ENCODE measurements at regions not wholly inside any gene's neighbourhood (a gene's known extent, or its start where the extent isn't known, plus 50 kb on each side); places are given as distances from the start of the nearest gene placed in this dataset.
"Not testable (repeated sequence)": the region's sequence is repeated elsewhere in the genome, so short reads cannot be mapped to it uniquely, and the experiment has no call there.

DNA sequence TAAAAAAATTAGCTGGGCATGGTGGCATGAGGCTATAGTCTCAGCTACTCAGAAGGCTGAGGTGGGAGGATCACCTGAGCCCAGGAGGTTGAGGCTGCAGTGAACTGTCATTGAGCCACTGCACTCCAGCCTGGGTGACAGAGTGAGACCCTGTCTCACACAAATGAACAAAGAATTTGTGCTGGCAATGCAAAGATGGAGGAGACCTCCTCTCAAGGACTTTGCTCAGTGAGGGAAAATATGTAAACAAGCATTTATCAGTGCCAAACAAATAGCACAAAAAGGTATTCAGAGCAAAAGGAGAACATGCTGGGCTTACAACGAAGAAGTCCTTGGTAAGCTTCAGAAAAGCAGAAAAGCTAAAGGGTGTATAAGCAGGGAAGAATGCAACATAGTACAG is 113.1 kb upstream of the UMPS start:
- no peak for DNase-seq

DNA sequence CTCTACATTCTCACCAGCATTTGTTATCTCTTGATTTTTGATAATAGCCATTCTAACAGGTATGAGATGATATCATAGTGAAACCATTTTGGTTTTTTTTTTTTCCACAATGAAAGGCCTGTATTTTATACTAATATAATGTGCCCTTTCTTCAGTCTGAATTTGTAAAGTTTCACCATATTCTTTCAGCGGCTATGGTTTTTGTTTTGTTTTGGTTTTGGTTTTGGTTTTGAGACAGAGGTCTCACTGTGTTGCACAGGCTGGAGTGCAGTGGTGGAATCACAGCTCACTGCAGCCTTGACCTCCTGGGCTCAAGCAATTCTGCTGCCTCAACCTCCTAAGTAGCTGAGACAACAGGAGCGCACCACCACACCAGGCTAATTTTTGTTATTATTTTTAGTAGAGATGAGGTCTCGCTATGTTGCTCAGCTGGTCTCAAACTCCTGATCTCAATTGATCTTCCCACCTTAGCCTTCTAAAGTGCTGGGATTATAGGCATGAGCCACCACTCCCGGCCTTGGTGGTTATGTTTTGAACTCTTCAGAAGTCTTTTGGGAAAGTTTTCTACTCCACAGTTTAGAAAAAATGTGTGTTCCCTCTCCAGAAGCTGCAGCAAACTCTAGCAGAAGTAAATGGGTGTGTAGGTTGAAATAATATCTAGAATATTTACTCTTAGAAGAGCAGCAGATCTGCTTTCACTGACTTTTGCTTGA is 110.2 kb upstream of the UMPS start:
- DNase-seq = no peak

DNA sequence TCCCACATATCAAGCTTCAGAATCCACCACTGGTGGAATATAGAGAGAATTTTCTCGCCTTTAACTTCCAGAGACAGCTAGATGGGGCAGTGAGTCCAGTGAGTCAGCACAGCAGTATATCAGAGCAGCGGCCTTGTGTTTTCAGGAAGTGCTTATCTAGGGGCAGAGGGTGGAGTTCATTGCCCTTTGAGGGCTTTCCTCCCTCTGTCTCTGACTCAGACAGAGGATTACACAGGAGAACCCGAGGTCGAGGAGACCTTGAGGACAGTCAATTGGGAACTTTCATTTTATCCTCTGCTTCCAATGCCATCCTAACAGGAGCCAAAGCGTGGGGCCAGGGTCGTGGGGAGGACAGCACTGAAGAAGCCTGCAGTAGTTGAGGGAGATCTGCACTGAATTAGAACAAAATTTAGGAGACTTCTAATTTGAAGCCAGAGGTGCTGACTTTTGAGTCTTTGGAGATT is 109.6 kb upstream of the UMPS start:
- DNase-seq = peak; percentile 37

DNA sequence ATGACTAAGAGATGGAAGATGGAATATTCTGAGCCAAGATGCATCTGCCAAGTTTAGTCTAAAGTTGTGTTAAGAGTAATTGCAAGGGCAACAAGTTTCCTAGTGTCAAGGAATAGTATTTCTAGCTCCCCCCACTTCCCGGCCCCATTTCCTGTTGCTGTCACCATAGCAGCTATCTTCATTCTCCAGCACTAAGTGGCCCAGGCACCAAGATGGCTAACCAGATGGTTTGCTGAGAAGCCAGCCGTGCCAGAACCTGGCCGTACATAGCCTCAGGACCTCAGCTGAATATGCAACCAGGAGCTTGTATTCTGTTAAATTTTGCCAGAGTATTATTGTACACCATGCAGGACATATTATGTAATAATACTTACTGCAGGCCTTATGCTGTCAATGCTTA is 108.8 kb upstream of the UMPS start:
- DNase-seq = no peak

DNA sequence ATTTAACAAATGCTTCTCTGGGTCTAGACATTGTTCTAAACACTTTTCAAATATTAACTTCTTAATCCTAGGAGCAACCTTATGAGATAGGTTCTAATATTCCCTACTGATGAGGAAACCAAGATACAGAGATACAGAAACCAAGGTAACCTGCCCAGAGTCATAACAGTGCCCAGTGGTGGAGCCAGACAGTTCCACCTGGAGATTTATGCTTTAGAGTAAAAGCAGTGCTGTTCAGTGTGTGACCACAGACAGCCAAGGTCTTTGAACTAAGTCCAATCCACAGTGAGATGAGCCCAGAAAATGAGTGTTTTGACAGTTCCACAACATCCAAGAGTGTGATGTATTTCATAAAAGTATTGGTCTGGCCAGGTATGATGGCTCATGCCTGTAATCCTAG is 105.2 kb upstream of the UMPS start:
- DNase-seq = no peak

DNA sequence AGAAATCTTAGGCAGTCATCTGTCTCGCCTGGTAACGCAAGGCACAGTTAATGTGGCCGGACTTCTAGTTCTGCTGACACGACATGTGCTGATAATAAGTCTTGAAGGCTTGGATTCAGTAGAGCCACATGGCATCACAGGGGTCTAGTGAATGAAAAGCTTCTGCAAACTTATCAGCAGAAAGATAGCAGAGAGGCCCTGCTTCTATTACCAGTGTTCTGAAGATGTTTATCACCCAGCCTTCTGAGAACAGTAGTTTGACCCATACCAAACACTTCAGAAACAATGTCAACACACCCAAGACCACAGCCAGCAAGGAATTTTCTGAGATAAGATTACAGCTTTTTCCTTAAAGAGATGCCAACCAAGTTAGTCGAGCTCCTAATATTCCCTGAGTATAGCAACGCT is 102.7 kb upstream of the UMPS start:
- DNase-seq = no peak

DNA sequence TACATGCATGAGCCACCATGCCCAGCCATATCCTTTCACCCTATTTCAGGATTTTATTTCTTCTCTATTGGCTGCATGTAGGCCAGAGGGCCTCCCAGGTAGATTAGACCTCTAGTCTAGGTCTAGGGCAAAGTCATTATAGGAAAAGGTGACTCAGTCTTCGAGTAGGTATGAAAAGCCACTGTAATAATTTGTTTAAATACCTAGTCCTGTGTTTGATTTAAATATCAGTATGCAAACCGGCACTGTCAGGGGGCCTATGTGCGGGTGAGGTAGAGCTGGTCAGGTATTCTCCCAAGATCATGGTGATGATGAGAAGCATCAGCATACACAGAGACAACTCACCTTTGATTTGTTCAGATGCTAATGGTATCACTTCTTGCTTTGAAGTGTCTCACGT is 101.4 kb upstream of the UMPS start:
- DNase-seq = no peak

DNA sequence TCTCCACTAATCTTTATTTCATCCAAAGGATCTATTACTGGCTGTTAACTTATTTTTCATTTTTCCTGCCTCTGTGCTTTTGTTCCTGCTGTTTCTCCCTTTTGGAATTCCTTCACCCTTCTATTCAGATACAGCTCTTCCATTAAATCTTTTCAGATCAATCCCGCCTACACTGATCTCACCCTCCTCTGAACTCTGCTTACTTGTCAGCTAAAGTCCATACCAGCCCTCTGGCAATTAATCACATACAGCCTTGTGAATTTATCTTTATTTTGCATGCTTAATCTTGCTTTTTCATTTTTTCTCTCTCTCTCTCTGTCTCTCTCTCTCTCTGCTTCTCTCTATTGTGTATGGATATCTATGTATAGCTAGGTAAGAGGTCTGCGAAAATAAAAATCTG is 100.8 kb upstream of the UMPS start:
- no peak for DNase-seq

DNA sequence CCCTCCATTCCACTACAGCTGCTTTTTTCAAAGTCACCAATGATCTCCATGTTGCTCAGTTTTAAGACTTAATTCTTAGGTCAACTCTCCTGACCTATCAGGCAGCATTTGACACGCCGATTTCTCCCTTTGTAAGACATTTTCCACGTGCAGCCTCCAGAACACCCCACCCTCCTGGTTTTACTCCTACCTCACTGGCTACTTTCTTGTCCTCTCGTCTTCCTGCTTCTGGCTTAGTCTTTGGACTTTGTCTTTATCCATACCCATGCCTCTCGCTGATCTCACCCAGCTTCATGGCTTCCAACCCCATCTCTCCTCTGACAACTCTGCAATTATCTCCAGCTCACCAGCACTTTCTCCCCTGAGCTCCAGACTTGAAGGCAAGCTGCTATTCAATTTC is 99.3 kb upstream of the UMPS start:
- no peak for DNase-seq

DNA sequence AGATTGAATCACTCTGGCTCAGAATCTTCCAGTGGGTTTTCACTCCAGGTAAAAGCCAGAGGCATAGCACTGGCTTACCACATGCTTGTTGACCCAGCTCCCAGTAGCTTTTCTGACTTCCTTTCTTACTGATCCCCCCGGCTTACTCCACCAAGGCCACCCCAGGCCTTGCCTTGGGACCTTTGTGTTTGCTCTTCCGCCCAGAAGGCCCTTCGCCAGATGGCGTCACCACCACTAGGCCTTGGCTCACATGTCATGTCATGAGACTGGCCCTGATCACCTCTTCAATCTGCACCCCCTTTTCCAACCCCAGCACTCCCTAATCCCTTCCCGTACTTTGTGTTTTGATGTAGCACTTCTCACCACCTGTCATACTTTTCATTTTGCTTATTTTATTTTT is 98.5 kb upstream of the UMPS start:
- DNase-seq = no peak

DNA sequence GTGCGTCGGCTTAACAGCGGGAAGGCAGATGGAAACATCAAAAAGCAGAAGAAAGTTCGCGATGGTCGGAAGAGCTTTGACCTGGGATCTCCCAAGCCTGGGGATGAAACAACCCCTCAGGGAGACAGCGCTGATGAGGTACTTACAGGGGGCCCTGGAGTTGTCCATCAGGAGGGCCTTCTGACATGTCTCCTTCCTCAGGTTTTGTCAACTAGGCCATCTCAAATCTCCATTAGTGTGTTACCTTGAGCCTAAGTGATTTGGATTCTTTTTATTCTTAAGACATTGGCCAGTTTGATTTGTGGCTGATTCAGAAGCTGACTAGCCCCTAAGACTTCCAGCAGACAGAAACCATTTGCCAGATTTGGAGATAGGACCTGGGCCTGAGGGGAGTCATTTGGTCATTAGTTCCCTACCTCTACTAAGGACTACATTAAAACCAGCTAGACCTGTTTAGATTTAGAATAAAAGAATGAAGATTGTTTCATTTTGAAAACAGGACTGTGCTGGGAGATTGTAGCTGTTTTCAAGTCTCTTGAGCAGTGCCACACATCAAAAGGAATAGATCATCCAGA is 97.6 kb upstream of the UMPS start:
- no peak for DNase-seq

DNA sequence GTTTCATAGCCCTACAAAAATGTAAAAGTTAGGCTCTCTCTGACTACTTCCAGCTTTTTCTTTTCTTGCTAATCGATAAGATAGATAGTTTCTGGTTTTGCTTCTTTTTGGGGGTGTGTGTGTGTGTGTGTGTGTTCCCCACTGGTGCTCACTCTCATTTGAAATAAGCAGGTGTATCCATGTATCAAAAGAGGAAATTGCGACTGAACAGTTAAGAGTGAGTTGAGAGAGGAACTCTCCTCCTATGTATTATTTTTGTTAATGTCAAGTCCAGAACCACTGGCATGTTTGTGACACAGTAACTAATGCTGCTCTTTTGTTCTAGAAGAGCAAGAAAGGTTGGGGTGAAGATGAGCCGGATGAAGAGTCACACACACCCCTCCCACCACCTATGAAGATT is 96.7 kb upstream of the UMPS start:
- DNase-seq = no peak

DNA sequence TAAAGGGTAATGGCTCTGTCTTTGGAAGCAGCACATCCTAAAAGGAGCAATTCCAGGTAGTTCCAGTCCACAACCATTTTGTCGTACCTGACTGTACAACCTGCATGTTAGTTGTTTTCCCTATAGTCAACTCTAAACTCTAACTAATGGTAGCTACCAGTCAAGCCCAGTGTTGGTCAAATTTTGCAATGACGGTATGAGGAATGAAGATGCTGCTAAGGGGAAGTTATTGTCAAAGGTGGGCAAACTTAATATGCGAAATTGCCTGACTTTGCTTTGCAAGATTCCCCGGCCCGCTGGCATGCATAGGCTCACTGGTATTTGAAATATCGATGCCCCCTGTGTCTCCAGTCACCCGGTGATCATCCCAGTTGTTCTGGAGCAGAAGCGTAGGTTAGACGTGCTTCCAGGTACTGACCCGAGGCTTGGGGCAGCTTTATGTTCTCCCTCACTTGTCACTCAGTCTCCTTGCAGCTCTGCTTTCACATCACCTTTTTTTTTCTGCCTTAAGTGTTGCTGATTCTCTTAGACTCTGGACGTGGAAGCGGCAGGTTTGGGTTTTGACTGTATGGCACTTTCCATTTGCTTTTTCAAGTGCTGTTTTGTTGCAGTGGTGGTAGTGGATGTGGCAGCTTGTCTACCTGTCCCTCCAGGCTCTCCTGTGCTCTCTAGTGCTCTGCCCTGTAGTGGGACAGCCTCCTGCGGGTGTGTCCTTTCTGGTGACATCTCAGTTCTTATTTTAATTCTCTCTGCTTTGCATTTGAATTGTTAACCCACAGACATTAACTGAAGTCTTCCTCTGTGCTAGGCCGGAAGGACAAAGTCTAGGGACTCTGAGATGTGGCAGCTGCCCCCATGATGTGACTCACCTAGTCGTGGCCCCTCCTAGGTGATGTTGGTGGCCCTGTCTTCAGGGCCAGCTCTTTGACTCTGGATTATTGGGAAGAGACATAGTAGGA is 95.8 kb upstream of the UMPS start:
- no peak for DNase-seq

DNA sequence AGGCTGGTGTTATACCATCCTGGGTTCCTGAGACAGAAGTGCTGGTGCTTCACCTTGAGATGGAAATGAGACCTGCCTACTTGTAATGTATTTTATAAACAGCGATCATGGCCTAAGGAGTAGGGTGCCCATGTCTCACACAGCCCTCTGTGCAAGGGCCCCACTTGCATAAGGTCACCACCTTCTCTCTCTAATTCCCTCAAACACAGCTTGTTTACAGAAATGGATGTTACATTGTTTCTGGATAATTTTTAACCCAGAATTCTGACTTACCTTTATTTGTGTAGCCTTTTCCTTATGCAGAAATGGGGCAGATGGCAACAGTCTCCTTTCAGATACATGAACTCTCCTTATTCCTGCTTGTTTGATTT is 95.1 kb upstream of the UMPS start:
- DNase-seq = no peak

DNA sequence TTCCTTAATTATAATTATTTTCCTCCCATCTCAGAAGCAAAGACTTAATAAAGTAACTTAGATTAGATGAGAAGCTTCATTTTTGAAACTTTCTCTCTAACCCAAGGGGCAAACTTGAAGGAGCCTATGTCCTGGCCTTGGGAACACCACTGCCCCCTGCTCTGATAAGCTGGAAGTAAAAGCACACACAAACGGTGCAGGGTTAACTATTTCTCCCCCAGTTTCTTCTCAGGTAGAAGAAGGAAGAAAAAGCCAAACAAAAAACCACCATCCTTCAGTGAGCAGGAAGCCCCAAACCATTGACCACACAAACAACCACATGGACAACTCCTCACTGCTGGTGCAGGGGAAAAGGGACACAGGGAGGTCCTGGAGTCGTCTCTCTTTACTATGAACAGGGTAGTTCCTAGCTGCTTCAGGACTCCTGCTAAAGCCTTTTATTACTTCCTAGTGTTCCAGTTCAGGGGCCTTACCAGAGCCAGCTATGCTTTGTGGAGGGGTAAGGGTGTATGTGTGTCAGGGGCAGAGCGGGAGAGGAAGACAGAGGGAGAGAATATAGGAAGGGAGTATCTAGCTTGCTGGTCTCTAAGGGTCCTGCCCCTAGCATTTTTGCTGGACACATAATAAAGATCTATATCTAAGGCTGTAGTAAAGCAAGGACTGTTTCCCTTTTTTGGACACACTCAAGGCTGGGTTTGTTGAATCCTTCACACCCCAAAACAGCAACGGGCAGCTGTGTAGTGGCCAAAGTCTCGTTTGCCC is 94.0 kb upstream of the UMPS start:
- no peak for DNase-seq

DNA sequence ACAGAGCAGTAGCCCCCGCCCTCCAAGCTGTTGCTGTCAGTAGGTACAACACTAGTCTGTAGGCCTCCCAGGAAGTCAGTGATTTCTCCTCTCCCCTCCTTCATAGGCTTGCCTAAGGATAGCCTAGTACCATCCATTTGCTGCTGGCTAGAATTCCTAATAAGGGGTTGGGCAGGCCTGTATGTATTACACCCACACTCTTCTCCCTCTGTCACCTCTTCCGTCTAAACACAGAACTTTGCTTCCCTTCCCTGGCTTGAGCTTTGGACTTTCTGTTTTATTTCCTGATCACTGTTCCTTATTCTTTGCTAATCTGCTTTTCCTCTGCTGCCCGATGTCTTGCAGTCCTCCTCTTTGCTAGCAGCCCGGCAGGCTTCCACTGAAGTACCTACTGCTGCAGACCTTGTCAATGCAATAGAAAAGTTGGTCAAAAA is 93.4 kb upstream of the UMPS start:
- no peak for DNase-seq

DNA sequence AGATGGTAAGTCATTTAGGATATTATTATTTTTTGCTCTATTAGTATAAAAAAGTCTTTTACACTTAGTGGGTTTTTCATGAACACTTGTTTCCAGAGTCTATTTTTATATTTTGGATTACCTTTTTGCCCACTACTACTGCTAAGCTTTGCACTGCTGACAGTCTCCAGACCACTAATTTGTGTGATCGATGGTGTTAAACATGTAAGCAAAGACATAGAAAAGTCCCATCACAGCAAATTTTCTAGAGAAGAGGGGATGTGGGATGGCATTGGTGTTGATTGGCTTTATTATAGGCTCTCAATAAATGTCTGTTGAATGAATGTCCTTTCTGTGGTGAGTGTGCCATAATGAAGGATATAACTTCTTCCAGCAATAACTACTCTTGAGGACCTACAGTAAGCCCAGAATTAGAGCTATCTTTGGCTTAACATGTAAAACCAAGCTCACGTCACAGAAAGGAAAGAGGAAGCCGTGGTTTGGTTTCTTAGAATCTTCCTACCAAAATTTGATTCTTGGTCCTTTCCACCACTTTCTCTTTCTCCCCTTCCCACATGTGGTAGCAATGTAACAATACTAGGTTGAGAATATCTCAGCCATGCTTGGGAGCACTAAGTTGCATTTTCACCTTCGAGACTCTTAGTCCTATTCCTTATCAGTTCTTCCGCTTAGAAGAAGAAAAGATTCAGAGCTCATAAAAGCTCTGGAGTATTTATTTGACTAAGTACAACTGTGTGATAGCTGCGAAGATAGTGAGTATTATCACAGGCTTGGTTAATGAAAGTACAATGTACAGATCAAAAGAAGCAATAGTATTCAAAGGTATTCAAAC is 90.6 kb upstream of the UMPS start:
- DNase-seq = no peak

DNA sequence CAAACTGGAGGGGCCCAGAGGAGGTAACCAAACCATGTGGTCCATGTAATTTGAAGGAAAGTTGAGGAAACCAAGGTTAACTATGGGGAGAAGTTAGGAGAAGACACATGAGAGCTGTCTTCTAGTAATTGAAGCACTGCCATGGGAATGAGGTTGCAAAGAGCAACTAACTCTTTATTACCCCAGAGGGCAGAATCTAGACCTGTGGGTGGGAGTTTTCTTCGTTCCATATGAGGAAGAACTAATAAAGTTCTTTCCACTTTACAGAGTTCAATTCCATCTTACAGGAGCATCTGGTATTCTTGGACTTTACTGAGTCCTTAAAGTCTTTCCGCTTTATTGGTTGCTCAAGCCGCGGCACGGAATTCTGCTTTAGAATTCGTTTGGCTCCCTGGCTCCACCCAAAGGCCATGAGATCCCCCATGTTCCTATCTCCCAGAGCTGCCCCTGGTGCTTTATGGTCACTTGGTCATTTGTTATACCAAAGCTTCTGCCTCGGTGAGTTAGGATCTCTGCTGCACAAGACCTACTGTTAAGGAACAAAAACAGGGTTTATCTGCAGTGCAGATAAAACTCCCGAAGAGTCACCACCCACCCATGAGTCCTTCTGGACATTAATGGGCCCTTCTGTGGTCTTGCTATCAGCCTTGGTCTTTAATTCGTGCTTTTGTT is 89.5 kb upstream of the UMPS start:
- DNase-seq = no peak

DNA sequence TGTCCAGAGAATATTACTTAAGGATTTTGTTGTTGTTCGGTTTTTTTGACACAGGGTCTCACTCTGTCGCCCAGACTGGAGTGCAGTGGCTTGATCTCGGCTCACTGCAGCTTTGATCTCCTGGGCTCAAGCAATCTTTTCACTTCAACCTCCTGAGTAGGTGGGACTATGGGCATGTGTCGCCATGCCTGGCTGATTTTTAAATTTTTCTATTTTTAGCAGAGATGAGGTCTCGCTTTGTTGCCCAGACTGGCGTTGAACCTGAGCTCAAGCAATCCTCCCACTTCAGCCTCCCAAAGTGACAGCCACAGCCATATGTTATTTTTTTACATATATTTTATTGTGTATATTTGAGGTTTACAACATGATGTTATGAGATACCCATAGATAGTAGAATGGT is 86.8 kb upstream of the UMPS start:
- DNase-seq = no peak

DNA sequence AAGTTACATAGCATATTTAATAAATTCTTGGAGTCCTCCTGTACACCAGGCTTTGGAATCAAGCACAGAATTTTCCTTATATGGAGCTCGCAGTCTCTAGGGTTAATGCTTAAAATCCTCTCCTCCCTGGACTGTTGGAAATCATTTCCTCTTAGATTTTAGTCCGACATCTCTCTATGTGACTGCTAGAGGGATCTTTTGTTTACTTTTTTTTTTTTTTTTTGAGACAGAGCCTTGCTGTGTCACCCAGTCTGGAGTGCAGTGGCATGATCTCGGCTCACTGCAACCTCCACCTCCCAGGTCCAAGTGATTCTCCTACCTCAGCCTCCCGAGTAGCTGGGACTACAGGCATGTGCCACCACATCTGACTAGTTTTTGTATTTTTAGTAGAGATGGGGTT is 84.1 kb upstream of the UMPS start:
- DNase-seq = not testable (repeated sequence)

DNA sequence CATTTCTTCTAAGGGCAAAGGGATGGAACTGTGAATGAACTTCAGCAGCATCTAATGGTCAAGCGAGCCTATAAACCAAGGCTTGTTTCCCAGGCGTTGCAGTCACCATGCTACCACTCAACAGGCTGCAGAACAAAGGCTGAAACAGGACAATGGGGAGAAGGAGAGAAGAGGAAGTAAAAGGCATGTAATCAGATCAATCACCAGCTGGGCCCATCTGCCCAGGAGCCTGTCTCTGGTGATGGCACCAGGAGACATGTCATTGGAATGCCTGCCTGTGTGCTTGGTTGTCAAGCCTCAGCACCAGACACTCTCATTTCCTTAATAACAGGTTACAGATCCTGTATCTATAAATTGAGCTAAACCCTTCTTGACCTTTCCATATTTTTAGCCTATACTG is 81.7 kb upstream of the UMPS start:
- no peak for DNase-seq

DNA sequence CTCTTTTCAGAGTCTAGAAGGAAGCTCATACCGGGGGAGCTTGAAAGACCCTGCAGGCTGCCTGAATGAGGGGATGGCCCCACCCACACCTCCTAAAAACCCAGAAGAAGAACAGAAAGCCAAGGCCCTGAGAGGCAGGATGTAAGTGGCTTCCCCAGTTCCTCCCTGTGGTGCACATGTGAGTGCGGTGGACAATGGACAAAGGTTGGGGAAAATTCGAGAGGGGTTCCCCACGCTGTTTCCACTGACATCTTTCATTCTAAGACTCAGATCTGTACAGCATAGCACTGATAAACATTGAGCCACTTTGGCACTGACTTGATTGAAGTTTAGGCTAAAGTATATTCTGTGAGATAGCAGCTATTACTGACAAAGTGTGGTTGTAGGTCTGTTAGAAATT is 79.5 kb upstream of the UMPS start:
- DNase-seq = peak; percentile 13
